Neuron (in vitro differentiated cells): ENCODE measurements at regions not wholly inside any gene's neighbourhood (a gene's known extent, or its start where the extent isn't known, plus 50 kb on each side); places are given as distances from the start of the nearest gene placed in this dataset.
A peak's percentile ranks its signal among the peaks of the same experiment; 100 is the strongest.
"Not testable (repeated sequence)": the region's sequence is repeated elsewhere in the genome, so short reads cannot be mapped to it uniquely, and the experiment has no call there.

Source experiments
- H2AFZ ChIP-seq: one replicate; pipeline ENCODE4 v1.6.1; 2013; ENCODE audit warnings: low read depth, mild to moderate bottlenecking, inconsistent platforms, low read length, moderate library complexity
- H3K27me3 ChIP-seq: one replicate; pipeline ENCODE4 v1.6.1; 2013; ENCODE audit warnings: low read length; ENCODE audit not compliant: insufficient read depth
- H3K36me3 ChIP-seq: one replicate; pipeline ENCODE4 v1.6.1; 2013; ENCODE audit warnings: low read length; ENCODE audit not compliant: insufficient read depth
- H3K4me1 ChIP-seq: one replicate; pipeline ENCODE4 v1.6.1; 2013; ENCODE audit warnings: low read length; ENCODE audit not compliant: insufficient read depth
- H3K4me3 ChIP-seq: 2 replicates; pipeline ENCODE4 v1.5.1; 2013; ENCODE audit warnings: mild to moderate bottlenecking, low read length, moderate library complexity
- H3K9me3 ChIP-seq: one replicate; pipeline ENCODE4 v1.6.1; 2013; ENCODE audit warnings: low read length

GRCh38 chr2:131668794-131669540 is 141.3 kb downstream of the CCDC74A start:
- H3K27me3 ChIP-seq, H3K9me3 ChIP-seq, H2AFZ ChIP-seq, H3K36me3 ChIP-seq, H3K4me3 ChIP-seq, H3K4me1 ChIP-seq: not testable (repeated sequence)

GRCh38 chr2:131671841-131672470 is 144.3 kb downstream of the CCDC74A start:
- not testable (repeated sequence) for H3K4me3 ChIP-seq, H2AFZ ChIP-seq, H3K9me3 ChIP-seq, H3K36me3 ChIP-seq
- peaks cover 11% of the 10 kb centered on the region for H3K4me1 ChIP-seq
- peaks cover 11% of the 10 kb centered on the region for H3K27me3 ChIP-seq

DNA sequence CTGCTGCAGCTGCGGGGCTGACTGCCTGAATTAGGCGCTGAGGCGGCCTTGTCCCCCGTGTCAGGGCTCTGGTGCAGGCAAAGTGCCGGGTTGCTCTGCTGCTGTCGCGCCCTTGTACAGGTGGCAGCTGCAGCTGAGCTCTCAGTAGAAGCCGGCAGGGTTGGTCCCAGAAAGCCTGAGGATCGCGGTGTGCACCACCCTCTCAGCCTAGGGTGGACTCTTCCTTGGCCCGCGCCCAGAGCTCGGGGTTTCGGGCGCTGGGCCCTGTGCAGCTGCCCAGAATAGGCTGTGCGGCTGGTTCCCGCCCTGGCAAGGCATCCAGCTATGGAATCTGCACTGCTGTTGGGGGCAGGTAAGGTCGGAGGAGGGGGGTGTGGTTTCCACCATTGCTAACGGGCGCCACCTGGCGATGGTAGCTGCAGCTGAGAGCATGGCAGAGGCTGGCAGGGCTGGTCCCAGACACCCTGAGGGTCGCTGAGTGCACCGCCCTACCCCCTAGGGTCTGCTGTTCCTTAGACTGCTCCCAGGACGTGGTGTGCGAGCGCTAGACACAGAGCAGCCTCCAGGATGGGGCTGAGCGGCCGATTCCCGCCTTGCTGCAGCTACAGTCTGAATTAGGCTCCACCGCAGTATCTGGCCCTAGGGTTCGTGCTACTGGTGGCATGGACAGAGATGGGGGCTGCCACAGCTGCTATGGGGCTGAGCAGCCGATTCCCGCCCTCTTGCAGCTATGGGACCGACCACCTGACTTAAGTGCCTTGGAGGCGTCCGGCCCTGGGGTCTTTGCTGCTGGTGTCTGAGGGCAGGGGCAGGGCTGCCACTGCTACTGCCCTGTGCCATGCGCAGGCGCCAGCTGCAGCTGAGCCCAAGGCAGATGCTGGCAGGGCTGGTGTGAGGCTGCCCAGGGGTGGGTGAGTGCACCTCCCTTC is 145.0 kb downstream of the CCDC74A start:
- Histone ChIP-seq H3K27me3 (peaks cover 11% of the 10 kb centered on the region), H3K4me3 (peak overlapping the region; percentile 42), H3K4me1 (peaks cover 11% of the 10 kb centered on the region), H2AFZ (peak overlapping the region; percentile 76)
- not testable (repeated sequence) for H3K36me3 ChIP-seq, H3K9me3 ChIP-seq

- H3K27me3 ChIP-seq, result peaks cover 11% of the 10 kb centered on the region
- H2AFZ ChIP-seq, result peak overlapping the region; percentile 76
- peak overlapping the region; percentile 42 for H3K4me3 ChIP-seq
- no peaks in the 10 kb centered on the region for H3K9me3 ChIP-seq
- peaks cover 11% of the 10 kb centered on the region for H3K4me1 ChIP-seq
- H3K36me3 ChIP-seq, result no peaks in the 10 kb centered on the region
These were observed 145.9 kb downstream of the CCDC74A start for GRCh38 chr2:131673400-131674173.

DNA sequence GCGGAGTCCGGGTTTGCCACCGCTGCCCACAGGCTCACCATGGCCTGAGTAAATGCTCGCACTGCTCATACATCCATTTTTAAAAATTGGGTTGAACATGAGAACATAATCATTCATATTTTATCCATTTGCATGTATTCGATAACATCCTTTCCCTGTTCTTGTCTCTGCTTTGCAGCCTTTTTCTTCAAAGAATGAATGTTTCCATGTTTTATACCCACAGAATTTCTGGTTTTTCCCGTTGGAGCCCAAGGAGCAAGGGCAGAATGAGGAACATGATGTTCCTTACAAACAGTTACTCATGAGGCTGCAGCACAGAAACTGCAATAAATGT is 146.5 kb downstream of the CCDC74A start:
- Histone ChIP-seq H3K4me1 (peaks cover 11% of the 10 kb centered on the region), H3K27me3 (peaks cover 11% of the 10 kb centered on the region), H2AFZ (no peak overlapping the region), H3K9me3 (no peaks in the 10 kb centered on the region), H3K36me3 (no peaks in the 10 kb centered on the region), H3K4me3 (no peak overlapping the region)

- H3K36me3 ChIP-seq, result not testable (repeated sequence)
These were observed 154.0 kb downstream of the CCDC74A start for GRCh38 chr2:131681611-131682121.

GRCh38 chr2:131682122-131682944 is 154.6 kb downstream of the CCDC74A start:
- peak overlapping the region; percentile 84 for H3K4me3 ChIP-seq
- peaks cover 6% of the 10 kb centered on the region for H3K4me1 ChIP-seq

More at GRCh38 chr2:131681611-131682121, 154.0 kb downstream of the CCDC74A start:
- Histone ChIP-seq H3K4me3 (peak overlapping the region; percentile 84), H2AFZ (peak overlapping the region; percentile 88)
- not testable (repeated sequence) for H3K4me1 ChIP-seq, H3K9me3 ChIP-seq, H3K27me3 ChIP-seq

GRCh38 chr2:131682945-131683330 is 155.2 kb downstream of the CCDC74A start:
- not testable (repeated sequence) for H3K9me3 ChIP-seq, H3K27me3 ChIP-seq, H3K4me1 ChIP-seq, H3K36me3 ChIP-seq
- Histone ChIP-seq H3K4me3 (peak overlapping the region; percentile 84), H2AFZ (peak overlapping the region; percentile 88)

More at GRCh38 chr2:131682122-131682944, 154.6 kb downstream of the CCDC74A start:
- Histone ChIP-seq H3K27me3 (no peaks in the 10 kb centered on the region), H3K9me3 (no peaks in the 10 kb centered on the region), H2AFZ (peak overlapping the region; percentile 88), H3K36me3 (no peaks in the 10 kb centered on the region)

DNA sequence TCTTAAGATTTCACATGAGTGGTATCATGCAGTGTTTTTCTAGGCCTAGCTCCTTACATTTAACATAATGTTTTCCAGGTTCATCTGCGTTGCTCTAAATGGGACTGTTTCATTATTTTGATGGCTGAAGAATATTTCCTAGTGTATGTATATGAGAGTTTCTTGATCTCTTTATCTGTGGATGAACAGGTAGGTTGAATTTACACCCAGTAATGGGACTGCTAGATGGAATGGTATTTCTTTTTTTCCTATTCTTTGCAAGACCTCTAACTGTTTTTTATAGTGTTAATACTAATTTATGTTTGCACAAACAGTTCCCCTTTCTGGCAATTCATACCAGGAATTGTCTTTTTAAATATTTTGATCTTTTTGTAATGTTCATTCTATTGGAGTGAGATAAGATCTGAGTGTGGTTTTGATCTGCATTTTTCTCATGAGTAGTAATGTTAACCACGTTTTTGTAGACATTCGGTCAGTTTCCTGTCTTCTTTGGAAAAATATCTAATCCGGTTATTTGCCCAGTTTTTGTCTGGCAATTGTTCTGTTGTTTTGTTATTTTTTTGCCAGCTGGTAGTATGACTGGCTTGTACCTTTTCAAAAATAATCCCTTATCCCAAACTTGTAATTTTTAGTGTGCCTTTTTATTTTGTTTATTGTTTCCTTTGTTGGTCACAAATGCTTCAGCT is 157.1 kb downstream of the CCDC74A start:
- not testable (repeated sequence) for H3K36me3 ChIP-seq, H2AFZ ChIP-seq, H3K27me3 ChIP-seq, H3K4me1 ChIP-seq, H3K9me3 ChIP-seq, H3K4me3 ChIP-seq

DNA sequence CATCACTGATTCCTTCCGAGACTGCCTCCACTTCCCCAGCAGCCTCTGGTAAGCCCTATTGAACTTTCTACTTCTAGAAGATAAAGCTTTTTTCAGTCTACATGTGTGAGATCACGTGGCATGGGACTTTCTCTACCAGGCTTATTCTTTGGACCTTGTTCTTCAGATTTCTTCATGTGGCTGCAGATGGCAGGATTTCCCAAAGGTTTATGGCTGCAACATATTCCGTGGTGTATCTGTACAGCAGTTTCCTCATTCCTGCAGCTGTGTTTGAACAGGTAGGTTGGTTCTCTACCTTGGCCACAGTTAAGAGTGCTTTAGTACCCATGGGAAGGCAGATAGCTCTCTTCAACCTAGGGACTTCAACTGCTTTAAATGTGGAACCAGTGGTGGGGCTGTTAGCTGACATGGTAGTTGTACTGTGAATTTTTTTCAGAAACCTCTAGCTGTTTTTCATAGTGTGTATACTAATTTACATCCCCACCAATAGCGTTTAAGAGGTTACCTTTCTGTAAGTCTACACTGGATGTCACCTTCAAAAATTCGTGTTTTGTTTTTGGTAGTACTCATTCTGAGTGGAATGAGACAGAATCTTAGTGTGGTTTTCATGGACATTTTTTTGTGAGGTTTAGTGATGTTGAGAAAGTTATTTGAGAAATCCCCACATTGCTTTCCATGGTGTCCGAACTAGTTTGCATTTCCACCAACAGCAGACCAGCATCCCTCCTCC is 158.6 kb downstream of the CCDC74A start:
- not testable (repeated sequence) for H3K4me1 ChIP-seq, H3K36me3 ChIP-seq, H3K4me3 ChIP-seq, H3K9me3 ChIP-seq, H2AFZ ChIP-seq, H3K27me3 ChIP-seq

GRCh38 chr2:131686894-131687238 is 159.2 kb downstream of the CCDC74A start:
- H2AFZ ChIP-seq, H3K4me3 ChIP-seq, H3K36me3 ChIP-seq, H3K4me1 ChIP-seq, H3K9me3 ChIP-seq, H3K27me3 ChIP-seq: not testable (repeated sequence)
